Brain microvascular endothelial cell (primary cell): ENCODE measurements at regions not wholly inside any gene's neighbourhood (a gene's known extent, or its start where the extent isn't known, plus 50 kb on each side); places are given as distances from the start of the nearest gene placed in this dataset.

Source experiments
- DNase-seq: peaks from one replicate; pipeline ENCODE4 v3.0.0-alpha.2; 2020
- H3K27ac ChIP-seq: fragments of 250-450 bp; sonication (Bioruptor Pico); 2 replicates; pipeline ENCODE4 v1.5.1; 2020; ENCODE audit warnings: mild to moderate bottlenecking, moderate library complexity
- H3K27me3 ChIP-seq: fragments of 250-450 bp; sonication (Bioruptor Pico); replicated peaks from 2 replicates; pipeline ENCODE4 v1.5.1; 2020; ENCODE audit warnings: mild to moderate bottlenecking
- H3K36me3 ChIP-seq: fragments of 250-450 bp; sonication (Bioruptor Pico); replicated peaks from 2 replicates; pipeline ENCODE4 v1.5.1; 2020; ENCODE audit warnings: mild to moderate bottlenecking
- H3K4me3 ChIP-seq: 2 replicates; pipeline ENCODE4 v1.5.1; 2011; ENCODE audit warnings: low read depth, mild to moderate bottlenecking, control low read depth, low read length, moderate library complexity
- CTCF ChIP-seq: IDR thresholded peaks from 2 replicates; pipeline ENCODE4 v1.5.1; 2011; ENCODE audit warnings: low read depth, mild to moderate bottlenecking, moderate library complexity, low read length, control low read depth, inconsistent platforms; ENCODE audit errors: missing control alignments
- in situ Hi-C: cut with HindIII; loops from 2 replicates; pipeline ENCODE4 v1.10.0; 2017; ENCODE audit warnings: low sequenced_read_pairs, low pct_ligation_motif_present

- no peaks in the 10 kb centered on the region for H3K27me3 ChIP-seq
- no peak overlapping the region for H3K27ac ChIP-seq
- H3K36me3 ChIP-seq = no peaks in the 10 kb centered on the region
- no peak overlapping the region for H3K4me3 ChIP-seq
- DNase-seq = no peak
- TF ChIP-seq CTCF = no peak
- in situ Hi-C loops = no loop called here
These were observed 56.1 kb upstream of the ZNF536 start for GRCh38 chr19:30316000-30316491.

- in situ Hi-C loops = no loop called here
- no peak for DNase-seq
- H3K27ac ChIP-seq = no peak overlapping the region
- TF ChIP-seq CTCF = no peak
- H3K36me3 ChIP-seq = no peaks in the 10 kb centered on the region
- H3K4me3 ChIP-seq = no peak overlapping the region
- no peaks in the 10 kb centered on the region for H3K27me3 ChIP-seq
These were observed 55.6 kb upstream of the ZNF536 start for GRCh38 chr19:30316560-30317106.

- in situ Hi-C loops = no loop called here
- no peak for DNase-seq
- no peak for TF ChIP-seq CTCF
These were observed 54.8 kb upstream of the ZNF536 start for GRCh38 chr19:30317403-30317802.

GRCh38 chr19:30318261-30318660 lies 53.9 kb upstream of the ZNF536 start:
- Histone ChIP-seq H3K27ac (no peak overlapping the region), H3K36me3 (no peaks in the 10 kb centered on the region), H3K4me3 (no peak overlapping the region), H3K27me3 (no peaks in the 10 kb centered on the region)
- no peak for DNase-seq
- in situ Hi-C loops = no loop called here
- no peak for TF ChIP-seq CTCF

More at GRCh38 chr19:30317403-30317802, 54.8 kb upstream of the ZNF536 start:
- Histone ChIP-seq H3K27ac (no peak overlapping the region), H3K4me3 (no peak overlapping the region), H3K36me3 (no peaks in the 10 kb centered on the region), H3K27me3 (no peaks in the 10 kb centered on the region)

GRCh38 chr19:30318936-30319335 lies 53.2 kb upstream of the ZNF536 start:
- no peaks in the 10 kb centered on the region for H3K36me3 ChIP-seq
- DNase-seq = no peak
- no peak overlapping the region for H3K27ac ChIP-seq
- no peaks in the 10 kb centered on the region for H3K27me3 ChIP-seq
- in situ Hi-C loops = no loop called here
- TF ChIP-seq CTCF = no peak
- H3K4me3 ChIP-seq = no peak overlapping the region

- Histone ChIP-seq H3K27ac (no peak overlapping the region), H3K36me3 (no peaks in the 10 kb centered on the region), H3K27me3 (no peaks in the 10 kb centered on the region), H3K4me3 (no peak overlapping the region)
- DNase-seq = no peak
- no peak for TF ChIP-seq CTCF
- in situ Hi-C loops = no loop called here
These were observed 52.8 kb upstream of the ZNF536 start for GRCh38 chr19:30319411-30319810.
